ENCODE measurements at regions not wholly inside any gene's neighbourhood (a gene's known extent, or its start where the extent isn't known, plus 50 kb on each side); places are given as distances from the start of the nearest gene placed in this dataset.

GRCh38 chr16:82236415-82236814, 66.4 kb upstream of the MPHOSPH6 start:
- TF ChIP-seq POU2F2 (IDR thresholded peaks at IDR 0.05; ENCODE audit: low read depth, low read length), result no peak
- TF ChIP-seq POLR2A (IDR thresholded peaks at IDR 0.05; ENCODE audit: low read depth, low read length), result no peak
- no peak for TF ChIP-seq POLR2AphosphoS5 (IDR thresholded peaks at IDR 0.05; ENCODE audit: low read depth, low read length)
